Spinal cord (tissue), 9 donors: ENCODE measurements at regions not wholly inside any gene's neighbourhood (a gene's known extent, or its start where the extent isn't known, plus 50 kb on each side); places are given as distances from the start of the nearest gene placed in this dataset.

Experiments used
- DNase-seq, 6 donors: peaks; one replicate each; pipeline versions ENCODE4 v3.0.0 to v3.0.0-alpha.2; 2013 to 2015; ENCODE audit warnings: low spot score in 6 of 6, low read depth in 4 of 6
- H3K27ac ChIP-seq: one replicate; pipeline ENCODE4 v1.5.1; 2013; ENCODE audit warnings: low read depth, low read length, control low read depth
- H3K27me3 ChIP-seq: one replicate; pipeline ENCODE4 v1.6.1; 2013; ENCODE audit warnings: low read length; ENCODE audit not compliant: control insufficient read depth, insufficient read depth
- H3K36me3 ChIP-seq: one replicate; pipeline ENCODE4 v1.6.1; 2013; ENCODE audit warnings: low read length; ENCODE audit not compliant: control insufficient read depth, insufficient read depth
- H3K4me1 ChIP-seq: one replicate; pipeline ENCODE4 v1.6.1; 2013; ENCODE audit warnings: low read length; ENCODE audit not compliant: control insufficient read depth, insufficient read depth
- H3K4me3 ChIP-seq: one replicate; pipeline ENCODE4 v1.5.1; 2013; ENCODE audit warnings: low read depth, low read length, control low read depth
- H3K9me3 ChIP-seq: one replicate; pipeline ENCODE4 v1.6.1; 2013; ENCODE audit warnings: low read length; ENCODE audit not compliant: control insufficient read depth, insufficient read depth
- WGBS: methylation state at CpG from one replicate; pipeline ENCODE4 v1.1.5; 2013; ENCODE audit warnings: missing lambda C conversion rate; ENCODE audit not compliant: insufficient coverage; 5-methylcytosine and 5-hydroxymethylcytosine counted together
- donor health status: healthy.

DNA sequence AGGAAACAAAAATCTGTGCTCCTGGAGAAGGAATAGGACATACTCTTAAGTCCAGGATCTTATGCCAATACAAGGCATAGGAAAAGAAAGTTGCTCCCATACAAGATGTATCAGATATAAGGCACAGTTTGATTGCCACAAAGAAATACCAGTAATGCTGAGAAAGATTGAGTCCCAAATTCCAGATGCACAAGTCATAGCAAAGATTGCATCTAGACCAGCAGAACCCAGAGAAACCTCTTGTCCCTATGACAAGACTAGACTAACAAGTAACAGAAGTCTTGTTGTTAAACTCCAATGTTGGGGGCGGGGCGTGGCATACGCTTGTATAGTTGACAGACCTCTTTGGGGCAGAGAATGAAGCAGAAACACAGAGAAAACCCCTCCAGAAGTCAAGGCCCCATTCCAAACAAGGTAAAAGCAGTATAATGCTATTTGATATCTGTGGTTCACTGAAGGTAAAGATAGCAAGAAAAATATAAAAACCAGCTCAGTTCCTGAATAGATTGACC is 671.5 kb upstream of the GRIA3 start:
- H3K27ac ChIP-seq: no peak overlapping the region
- no peaks in the 10 kb centered on the region for H3K4me1 ChIP-seq
- DNase-seq: no peak
- H3K4me3 ChIP-seq: no peak overlapping the region
- H3K36me3 ChIP-seq: no peaks in the 10 kb centered on the region
- no peaks in the 10 kb centered on the region for H3K9me3 ChIP-seq
- WGBS: no CpG with 5 or more reads among the region's 3 CpGs
- H3K27me3 ChIP-seq: no peaks in the 10 kb centered on the region

DNA sequence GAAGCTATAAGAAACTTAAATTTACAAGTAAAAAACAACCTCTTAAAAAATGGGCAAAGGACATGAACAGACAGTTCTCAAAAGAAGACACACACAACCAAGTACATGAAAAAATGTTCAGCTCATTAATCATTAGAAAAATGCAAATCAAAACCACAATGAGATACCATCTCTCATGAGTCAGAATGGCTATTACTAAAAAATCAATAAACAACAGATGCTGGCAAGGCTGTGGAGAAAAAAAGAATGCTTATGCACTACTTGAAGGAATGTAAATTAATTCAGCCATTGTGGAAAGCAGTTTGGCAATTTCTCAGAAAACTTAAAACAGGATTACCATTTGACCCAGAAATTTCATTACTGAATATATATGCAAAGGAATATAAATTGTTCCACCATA is 666.3 kb upstream of the GRIA3 start:
- H3K9me3 ChIP-seq: no peaks in the 10 kb centered on the region
- H3K27me3 ChIP-seq: no peaks in the 10 kb centered on the region
- H3K36me3 ChIP-seq: no peaks in the 10 kb centered on the region
- H3K27ac ChIP-seq: no peak overlapping the region
- H3K4me1 ChIP-seq: no peaks in the 10 kb centered on the region
- no peak overlapping the region for H3K4me3 ChIP-seq
- DNase-seq: no peak

DNA sequence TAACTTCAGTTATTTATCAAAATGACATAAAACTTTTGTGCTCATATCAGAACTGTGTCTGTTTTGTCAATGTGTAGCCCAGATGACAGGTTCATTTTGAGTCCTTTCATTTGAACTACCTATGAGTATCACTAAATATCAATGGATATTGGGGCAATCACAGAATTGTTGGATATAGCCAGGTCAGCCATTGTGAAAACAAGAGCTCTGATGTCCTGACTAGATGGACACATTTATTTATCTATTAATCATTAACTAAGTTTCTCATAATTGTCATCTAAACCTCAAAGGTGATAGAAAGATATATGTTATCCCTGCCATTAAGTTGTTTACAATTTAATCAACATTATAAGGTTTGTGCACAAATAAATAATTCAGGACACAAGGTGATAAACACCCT is 638.3 kb upstream of the GRIA3 start:
- Histone ChIP-seq H3K27me3 (no peaks in the 10 kb centered on the region), H3K27ac (no peak overlapping the region), H3K36me3 (no peaks in the 10 kb centered on the region), H3K9me3 (no peaks in the 10 kb centered on the region), H3K4me3 (no peak overlapping the region), H3K4me1 (no peaks in the 10 kb centered on the region)
- no peak for DNase-seq

DNA sequence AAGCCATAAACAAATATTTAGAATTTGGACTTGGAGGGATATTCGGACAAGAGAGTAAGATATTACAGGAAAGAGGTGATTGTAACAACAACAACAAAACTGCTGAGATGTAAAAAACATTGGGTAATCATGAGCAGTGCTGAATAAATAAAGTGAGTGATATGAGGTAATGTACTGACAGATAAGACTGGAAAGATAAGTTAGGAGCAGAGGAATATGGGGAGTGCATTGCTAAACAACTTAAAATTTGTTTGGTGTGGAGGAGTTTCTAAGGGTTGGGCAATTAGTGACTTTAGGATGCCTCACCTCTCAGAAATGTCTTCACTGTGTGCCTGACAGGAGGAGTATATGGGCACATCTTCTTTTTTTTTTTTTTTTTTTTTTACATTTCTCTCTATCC is 637.8 kb upstream of the GRIA3 start:
- Histone ChIP-seq H3K4me3 (no peak overlapping the region), H3K27me3 (no peaks in the 10 kb centered on the region), H3K4me1 (no peaks in the 10 kb centered on the region), H3K27ac (no peak overlapping the region), H3K9me3 (no peaks in the 10 kb centered on the region), H3K36me3 (no peaks in the 10 kb centered on the region)
- DNase-seq: no peak
- WGBS: no CpG with 5 or more reads among the region's 1 CpG

DNA sequence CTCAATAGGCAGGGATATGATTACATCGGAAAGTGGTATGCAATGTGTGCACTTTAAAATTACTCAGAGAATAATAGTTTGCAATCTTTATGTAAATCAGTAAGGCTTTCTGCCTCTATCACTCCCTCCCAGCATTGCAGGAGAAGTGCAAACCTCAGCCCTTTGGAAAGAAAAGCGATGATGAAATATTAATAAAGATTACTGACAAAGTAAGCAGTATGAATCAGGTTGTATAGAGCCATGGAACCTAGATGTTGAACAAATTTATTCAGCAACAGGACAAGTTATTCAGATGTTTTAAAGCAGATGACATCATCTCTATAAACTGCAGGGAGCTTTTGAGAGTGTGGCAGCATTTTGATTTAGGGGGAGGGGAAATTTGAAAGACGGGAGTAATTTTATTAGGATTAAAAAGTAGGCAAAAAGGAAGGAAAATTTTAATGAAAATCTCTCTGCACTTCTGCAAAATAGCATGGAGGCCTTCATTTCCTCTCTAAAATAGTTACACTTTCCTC is 631.7 kb upstream of the GRIA3 start:
- Histone ChIP-seq H3K4me1 (no peaks in the 10 kb centered on the region), H3K36me3 (no peaks in the 10 kb centered on the region), H3K9me3 (no peaks in the 10 kb centered on the region), H3K27ac (no peak overlapping the region), H3K27me3 (no peaks in the 10 kb centered on the region), H3K4me3 (no peak overlapping the region)
- peak in 1 of 6 donors; percentile 12 for DNase-seq
- WGBS: no CpG with 5 or more reads among the region's 3 CpGs

DNA sequence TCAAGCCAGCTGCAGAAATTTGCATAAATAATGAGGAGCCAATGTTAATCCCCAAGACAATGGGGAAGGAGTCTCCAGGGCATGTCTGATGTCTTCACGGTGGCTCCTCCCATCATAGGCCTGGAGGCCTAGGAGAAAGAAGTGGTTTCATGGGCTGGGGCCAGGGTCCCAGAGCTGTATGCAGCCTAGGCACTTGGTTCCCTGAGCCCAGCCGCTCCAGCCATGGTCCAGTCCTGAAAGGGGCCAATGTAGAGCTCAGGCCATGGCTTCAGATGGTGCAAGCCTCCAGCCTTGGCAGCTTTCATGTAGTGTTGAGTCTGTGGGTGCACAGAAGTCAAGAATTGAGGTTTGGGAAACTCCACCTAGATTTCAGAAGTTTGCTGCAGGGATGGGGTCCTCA is 628.2 kb upstream of the GRIA3 start:
- H3K9me3 ChIP-seq: no peaks in the 10 kb centered on the region
- H3K36me3 ChIP-seq: no peaks in the 10 kb centered on the region
- H3K4me3 ChIP-seq: no peak overlapping the region
- H3K27ac ChIP-seq: no peak overlapping the region
- no peak for DNase-seq
- WGBS: 54% methylated on average over 2 of the region's 2 CpGs
- H3K27me3 ChIP-seq: no peaks in the 10 kb centered on the region
- no peaks in the 10 kb centered on the region for H3K4me1 ChIP-seq

DNA sequence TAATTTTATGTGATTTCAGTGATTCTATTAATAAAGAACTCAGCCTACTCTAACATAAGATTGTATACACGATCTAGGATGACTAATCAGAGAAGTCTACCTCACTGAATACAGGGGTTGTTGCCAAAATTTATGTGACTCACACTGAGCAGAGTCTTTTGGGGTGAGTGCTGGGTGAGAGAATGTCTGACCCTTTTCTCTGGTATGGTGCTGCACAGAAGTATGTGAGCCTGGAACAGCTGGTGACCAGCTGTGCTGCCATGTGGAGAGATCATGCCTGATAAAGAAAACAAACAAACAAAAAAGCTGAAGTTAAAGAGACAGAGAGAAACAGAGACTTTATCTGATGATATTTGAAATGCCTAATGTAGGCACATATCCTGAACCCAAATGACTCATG is 618.1 kb upstream of the GRIA3 start:
- Histone ChIP-seq H3K4me1 (no peaks in the 10 kb centered on the region), H3K9me3 (no peaks in the 10 kb centered on the region), H3K27me3 (no peaks in the 10 kb centered on the region), H3K36me3 (no peaks in the 10 kb centered on the region), H3K27ac (no peak overlapping the region), H3K4me3 (no peak overlapping the region)
- WGBS: no CpG with 5 or more reads among the region's 1 CpG
- peak in 1 of 6 donors; percentile 1 for DNase-seq

DNA sequence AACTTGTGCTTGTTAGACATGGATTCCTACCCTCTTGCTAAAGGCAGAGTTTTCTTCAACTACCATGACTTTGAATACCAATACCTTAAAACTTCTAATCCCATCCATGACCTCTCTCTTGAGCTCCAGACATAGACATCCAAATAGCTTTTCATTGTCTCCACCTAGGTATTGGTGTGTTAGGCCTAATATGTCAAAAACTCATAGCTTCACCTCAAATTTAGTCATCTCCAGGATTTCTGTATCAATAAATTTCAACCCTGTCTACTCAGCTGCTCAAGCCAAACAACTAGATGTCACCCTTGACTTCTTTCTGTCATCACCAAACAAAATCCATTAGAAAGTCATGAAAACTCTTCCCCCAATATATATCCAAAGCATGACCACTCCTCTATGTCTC is 617.7 kb upstream of the GRIA3 start:
- no peak for DNase-seq
- Histone ChIP-seq H3K9me3 (no peaks in the 10 kb centered on the region), H3K4me1 (no peaks in the 10 kb centered on the region), H3K27ac (no peak overlapping the region), H3K4me3 (no peak overlapping the region), H3K36me3 (no peaks in the 10 kb centered on the region), H3K27me3 (no peaks in the 10 kb centered on the region)

DNA sequence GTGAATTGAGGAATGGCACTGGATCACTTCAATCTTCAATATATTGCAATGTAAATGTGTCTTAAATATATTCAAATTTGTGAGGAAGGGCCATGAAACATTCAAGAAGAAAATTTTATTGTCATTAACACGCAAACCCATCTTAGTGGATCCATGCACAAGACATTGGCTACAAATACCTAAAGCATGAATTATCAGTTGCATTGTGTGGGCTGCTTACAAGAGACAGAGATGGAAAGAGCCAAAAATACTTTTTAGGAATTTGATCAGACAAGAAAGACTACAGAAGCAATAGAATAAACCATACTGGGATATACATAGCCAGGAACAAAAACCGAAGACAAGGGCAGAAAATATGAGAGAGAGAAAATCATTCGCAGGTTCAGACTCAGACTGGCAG is 616.2 kb upstream of the GRIA3 start:
- H3K9me3 ChIP-seq: no peaks in the 10 kb centered on the region
- H3K27ac ChIP-seq: no peak overlapping the region
- H3K27me3 ChIP-seq: no peaks in the 10 kb centered on the region
- no peaks in the 10 kb centered on the region for H3K4me1 ChIP-seq
- no peaks in the 10 kb centered on the region for H3K36me3 ChIP-seq
- peak in 1 of 6 donors; percentile 2 for DNase-seq
- no CpG with 5 or more reads among the region's 3 CpGs for WGBS
- no peak overlapping the region for H3K4me3 ChIP-seq

DNA sequence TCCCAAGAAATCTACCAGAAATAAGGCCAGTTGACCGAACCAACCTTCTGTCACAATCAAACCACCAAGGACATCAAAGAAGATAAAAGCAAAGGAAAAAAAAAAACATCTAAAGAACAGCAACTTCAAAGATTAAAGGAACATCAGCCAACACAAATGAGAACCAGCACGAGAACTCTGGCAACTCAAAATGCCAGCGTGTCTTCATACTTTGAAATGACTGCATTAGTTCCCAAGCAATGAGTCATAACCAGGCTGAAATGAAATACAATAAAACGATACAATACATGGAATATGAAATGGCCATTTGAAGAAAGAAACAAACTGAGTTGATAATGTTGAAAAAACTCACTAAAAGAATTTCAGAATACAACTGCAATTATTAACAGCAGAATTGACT is 611.6 kb upstream of the GRIA3 start:
- no peak overlapping the region for H3K27ac ChIP-seq
- H3K27me3 ChIP-seq: no peaks in the 10 kb centered on the region
- H3K36me3 ChIP-seq: no peaks in the 10 kb centered on the region
- H3K4me3 ChIP-seq: no peak overlapping the region
- H3K9me3 ChIP-seq: no peaks in the 10 kb centered on the region
- no peak for DNase-seq
- WGBS: 90% methylated on average over 1 of the region's 4 CpGs
- H3K4me1 ChIP-seq: no peaks in the 10 kb centered on the region
